Transverse colon (tissue), 3 donors: ENCODE measurements at regions not wholly inside any gene's neighbourhood (a gene's known extent, or its start where the extent isn't known, plus 50 kb on each side); places are given as distances from the start of the nearest gene placed in this dataset.

Experiments used
- CTCF ChIP-seq, 5 experiments: fragments of 200-600 bp in 3 of 5; fragments of 450-650 bp in 2 of 5; sonication (generic) in 3 of 5; IDR thresholded peaks; 1 replicate in 2 of 5; 2 replicates in 3 of 5; pipeline ENCODE4 v1.5.1; 2016 to 2017; ENCODE audit warnings: antibody characterized with exemption in 5 of 5, inconsistent platforms in 3 of 5, mild to moderate bottlenecking in 2 of 5, moderate library complexity in 1 of 5
- EP300 ChIP-seq: sonication (generic); formaldehyde crosslinking; IDR thresholded peaks from one replicate; pipeline ENCODE4 v1.6.1; 2017; ENCODE audit warnings: antibody characterized with exemption, low read depth

- TF ChIP-seq CTCF (IDR thresholded peaks at IDR 0.05) (no peak), EP300 (no peak)
Observed at GRCh38 chr4:180610324-180610723, 1632.9 kb upstream of the TENM3 start.
